HFFc6 (cell line): ENCODE measurements at regions not wholly inside any gene's neighbourhood (a gene's known extent, or its start where the extent isn't known, plus 50 kb on each side); places are given as distances from the start of the nearest gene placed in this dataset.

Source experiments
- DNase-seq: peaks from one replicate; pipeline ENCODE4 v3.0.0-alpha.2; 2018
- H3K27ac Mint-ChIP-seq: 2 replicates; pipeline ENCODE4 v1.8.0; 2020; ENCODE audit warnings: mild to moderate bottlenecking, mixed read lengths
- H3K27me3 Mint-ChIP-seq: 2 replicates; pipeline ENCODE4 v1.8.0; 2021; ENCODE audit warnings: mild to moderate bottlenecking, moderate library complexity, mixed read lengths; ENCODE audit not compliant: insufficient read depth
- H3K36me3 Mint-ChIP-seq: 2 replicates; pipeline ENCODE4 v1.8.0; 2021; ENCODE audit warnings: low read depth, mixed read lengths
- H3K4me1 Mint-ChIP-seq: 2 replicates; pipeline ENCODE4 v1.8.0; 2020; ENCODE audit warnings: low read depth, mixed read lengths
- H3K4me3 Mint-ChIP-seq: 2 replicates; pipeline ENCODE4 v1.8.0; 2020; ENCODE audit warnings: mild to moderate bottlenecking, moderate library complexity, mixed read lengths
- H3K9me3 Mint-ChIP-seq: 2 replicates; pipeline ENCODE4 v1.8.0; 2020; ENCODE audit warnings: mild to moderate bottlenecking, mixed read lengths
- TF ChIP-seq, protein P1 (sequence below): fragments of 200-600 bp; sonication (generic); IDR thresholded peaks from 2 replicates; pipeline ENCODE4 v1.5.0; 2021; ENCODE audit warnings: antibody characterized with exemption, mild to moderate bottlenecking

DNA sequence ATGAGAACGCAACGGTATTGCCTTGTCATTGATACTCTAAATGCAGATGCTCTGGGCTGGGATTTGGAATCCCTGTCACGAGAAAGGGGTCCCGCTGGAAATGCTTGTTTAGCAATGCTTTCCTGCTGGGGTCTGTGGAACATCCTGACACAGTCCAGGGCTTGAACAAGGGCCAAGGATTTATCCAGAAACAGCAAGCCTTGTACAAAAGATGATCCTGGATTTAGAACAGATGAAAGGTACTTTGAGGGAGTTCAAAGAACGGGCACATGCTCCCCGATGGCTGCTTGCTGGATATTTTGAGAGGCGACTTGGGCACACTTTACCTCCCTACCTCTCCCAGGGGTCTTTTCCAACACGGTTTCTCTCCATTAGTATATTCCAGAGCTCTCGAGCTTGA, 108.1 kb upstream of the CELF4 start:
- H3K4me1 Mint-ChIP-seq, result no peaks in the 10 kb centered on the region
- peaks cover 2% of the 10 kb centered on the region for H3K27me3 Mint-ChIP-seq
- H3K27ac Mint-ChIP-seq, result no peak overlapping the region

DNA sequence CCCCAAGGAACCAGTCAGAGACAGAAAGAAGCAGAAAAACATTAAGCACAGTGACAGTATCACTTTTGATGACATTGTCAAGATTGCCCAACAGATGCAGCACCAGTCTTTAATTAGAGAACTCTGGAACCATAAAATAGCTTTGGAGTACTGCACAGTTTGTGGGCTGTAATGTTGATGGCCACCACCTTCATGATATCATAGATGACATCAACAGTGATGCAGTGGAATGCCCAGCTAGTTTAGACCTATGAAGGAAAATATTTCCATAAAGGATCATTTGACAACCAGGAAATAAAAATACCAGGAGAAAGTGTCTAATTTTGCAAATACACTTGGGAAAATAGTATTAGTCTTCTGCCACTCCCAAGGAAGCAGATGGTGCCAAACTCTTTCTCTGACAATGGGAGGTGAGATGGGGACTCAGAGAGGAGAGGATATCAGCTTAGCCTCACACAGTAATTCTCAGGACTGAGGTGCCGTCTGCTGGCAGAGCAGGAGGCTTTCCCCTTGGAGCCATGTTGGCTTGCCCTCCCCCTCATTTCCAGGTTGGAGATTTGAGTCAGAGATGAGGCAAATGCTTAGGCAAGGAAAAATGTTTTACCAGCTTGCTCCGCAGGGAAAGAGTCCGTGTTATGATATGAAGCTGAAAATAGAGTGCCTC, 107.5 kb upstream of the CELF4 start:
- H3K9me3 Mint-ChIP-seq, result peaks cover 50% of the 10 kb centered on the region
- DNase-seq, result no peak
- H3K27ac Mint-ChIP-seq, result no peak overlapping the region
- H3K4me3 Mint-ChIP-seq, result no peak overlapping the region
- no peaks in the 10 kb centered on the region for H3K4me1 Mint-ChIP-seq
- peaks cover 2% of the 10 kb centered on the region for H3K27me3 Mint-ChIP-seq
- H3K36me3 Mint-ChIP-seq, result peaks cover 9% of the 10 kb centered on the region; the same call in 1 of the 2 replicates
- TF ChIP-seq, protein P1, sequence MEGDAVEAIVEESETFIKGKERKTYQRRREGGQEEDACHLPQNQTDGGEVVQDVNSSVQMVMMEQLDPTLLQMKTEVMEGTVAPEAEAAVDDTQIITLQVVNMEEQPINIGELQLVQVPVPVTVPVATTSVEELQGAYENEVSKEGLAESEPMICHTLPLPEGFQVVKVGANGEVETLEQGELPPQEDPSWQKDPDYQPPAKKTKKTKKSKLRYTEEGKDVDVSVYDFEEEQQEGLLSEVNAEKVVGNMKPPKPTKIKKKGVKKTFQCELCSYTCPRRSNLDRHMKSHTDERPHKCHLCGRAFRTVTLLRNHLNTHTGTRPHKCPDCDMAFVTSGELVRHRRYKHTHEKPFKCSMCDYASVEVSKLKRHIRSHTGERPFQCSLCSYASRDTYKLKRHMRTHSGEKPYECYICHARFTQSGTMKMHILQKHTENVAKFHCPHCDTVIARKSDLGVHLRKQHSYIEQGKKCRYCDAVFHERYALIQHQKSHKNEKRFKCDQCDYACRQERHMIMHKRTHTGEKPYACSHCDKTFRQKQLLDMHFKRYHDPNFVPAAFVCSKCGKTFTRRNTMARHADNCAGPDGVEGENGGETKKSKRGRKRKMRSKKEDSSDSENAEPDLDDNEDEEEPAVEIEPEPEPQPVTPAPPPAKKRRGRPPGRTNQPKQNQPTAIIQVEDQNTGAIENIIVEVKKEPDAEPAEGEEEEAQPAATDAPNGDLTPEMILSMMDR, result no peak

More for the DNA sequence above, 108.1 kb upstream of the CELF4 start:
- H3K9me3 Mint-ChIP-seq, result peaks cover 53% of the 10 kb centered on the region
- DNase-seq, result no peak
- no peak overlapping the region for H3K4me3 Mint-ChIP-seq
- H3K36me3 Mint-ChIP-seq, result peaks cover 9% of the 10 kb centered on the region; the same call in 1 of the 2 replicates
- TF ChIP-seq, protein P1, result no peak

DNA sequence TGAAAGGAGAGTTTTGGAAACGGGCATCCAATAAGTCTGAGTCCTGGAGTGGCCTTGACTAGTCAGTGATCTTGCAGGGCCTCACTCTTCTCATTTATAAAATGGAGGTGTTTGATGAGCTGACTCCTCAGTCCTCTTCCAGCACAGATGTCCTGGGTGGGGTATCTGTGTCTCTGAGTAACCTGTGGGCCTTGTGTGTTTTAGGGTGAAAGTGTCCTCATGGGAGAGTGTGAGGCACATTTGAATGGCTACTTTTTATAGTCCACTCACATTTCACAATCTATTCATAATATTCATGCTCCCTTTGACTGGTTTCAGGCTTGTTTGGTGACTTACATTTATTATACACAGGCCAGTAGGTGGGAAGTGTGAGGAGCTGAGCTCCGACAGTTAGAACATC, 106.4 kb upstream of the CELF4 start:
- DNase-seq, result no peak
- no peak overlapping the region for H3K4me3 Mint-ChIP-seq
- TF ChIP-seq, protein P1, result no peak
- H3K27ac Mint-ChIP-seq, result no peak overlapping the region
- peaks cover 9% of the 10 kb centered on the region; the same call in 1 of the 2 replicates for H3K36me3 Mint-ChIP-seq
- H3K9me3 Mint-ChIP-seq, result peaks cover 55% of the 10 kb centered on the region
- peaks cover 2% of the 10 kb centered on the region for H3K27me3 Mint-ChIP-seq
- H3K4me1 Mint-ChIP-seq, result no peaks in the 10 kb centered on the region

DNA sequence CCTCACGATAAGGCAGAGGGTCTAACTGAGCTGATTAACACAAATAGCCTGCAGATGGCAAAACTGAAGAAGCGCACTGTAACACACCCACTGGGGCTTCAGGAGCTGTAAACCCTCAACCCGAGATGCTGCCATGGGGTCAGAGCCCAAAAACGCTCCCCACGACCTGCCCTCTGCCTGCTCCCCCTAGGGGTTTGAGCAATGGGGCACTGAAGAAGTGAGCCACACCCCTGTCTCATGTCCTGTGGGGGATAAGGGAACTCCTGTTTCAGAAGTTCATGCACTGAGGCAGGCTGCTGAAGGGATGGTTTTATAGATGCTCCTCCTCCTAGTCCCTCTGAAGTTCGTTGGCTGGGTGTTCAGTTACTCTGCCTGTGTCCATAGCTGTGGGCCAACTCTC, 105.9 kb upstream of the CELF4 start:
- Mint-ChIP-seq H3K36me3 (peaks cover 9% of the 10 kb centered on the region; the same call in 1 of the 2 replicates), H3K27ac (no peak overlapping the region), H3K9me3 (peaks cover 57% of the 10 kb centered on the region), H3K4me1 (no peaks in the 10 kb centered on the region), H3K4me3 (no peak overlapping the region), H3K27me3 (peaks cover 2% of the 10 kb centered on the region)
- TF ChIP-seq, protein P1, result no peak
- DNase-seq, result no peak

DNA sequence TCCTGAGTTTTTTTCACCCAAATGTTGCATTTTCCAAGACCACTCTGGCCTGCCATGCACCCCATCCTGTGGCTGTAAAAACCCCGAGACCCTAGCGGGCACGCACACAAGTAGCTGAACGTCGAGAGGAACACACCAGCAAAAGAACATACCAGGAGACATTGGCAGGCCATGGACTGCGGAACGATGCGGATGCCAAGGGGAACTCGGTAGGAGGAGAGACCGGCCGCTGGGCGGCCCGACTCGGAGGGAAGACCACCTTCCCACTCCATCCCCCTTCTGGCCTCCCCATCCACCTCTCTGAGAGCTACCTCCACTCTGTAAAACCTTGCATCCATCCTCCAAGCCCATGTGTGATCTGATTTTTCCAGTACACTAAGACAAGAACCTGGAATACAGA, 105.5 kb upstream of the CELF4 start:
- Mint-ChIP-seq H3K36me3 (peaks cover 9% of the 10 kb centered on the region; the same call in 1 of the 2 replicates), H3K4me1 (no peaks in the 10 kb centered on the region), H3K9me3 (peaks cover 60% of the 10 kb centered on the region), H3K27me3 (peaks cover 2% of the 10 kb centered on the region), H3K27ac (no peak overlapping the region), H3K4me3 (no peak overlapping the region)
- TF ChIP-seq, protein P1, result no peak
- DNase-seq, result no peak
